DMS114 treated with DMSO at 0.1 percent for 48 hours (cell line): ENCODE measurements at regions not wholly inside any gene's neighbourhood (a gene's known extent, or its start where the extent isn't known, plus 50 kb on each side); places are given as distances from the start of the nearest gene placed in this dataset.

Experiments
- DNase-seq: peaks from one replicate; lab custom pipeline; 2025; ENCODE audit not compliant: unreplicated experiment; lab: John Stamatoyannopoulos, UW

DNA sequence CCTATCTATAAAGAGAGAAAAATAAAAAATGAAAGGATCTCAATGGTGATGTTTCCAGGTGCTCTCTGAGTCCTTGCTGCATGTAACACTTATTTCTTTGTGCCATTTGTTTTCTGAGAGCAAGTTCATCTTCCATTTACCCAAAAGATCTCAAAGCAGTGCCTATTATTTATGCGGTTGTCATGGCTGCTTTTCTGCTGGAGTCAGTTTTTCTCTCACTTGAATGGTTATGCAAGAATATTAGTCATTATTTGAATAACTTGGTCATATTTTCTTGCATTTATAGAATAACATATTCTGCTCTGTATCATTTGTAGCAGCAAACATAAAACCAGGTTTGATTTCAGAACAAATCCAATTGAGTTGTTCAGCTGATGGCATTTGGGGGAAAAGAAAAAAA lies 141.8 kb upstream of the G2E3 start:
- DNase-seq: no peak

DNA sequence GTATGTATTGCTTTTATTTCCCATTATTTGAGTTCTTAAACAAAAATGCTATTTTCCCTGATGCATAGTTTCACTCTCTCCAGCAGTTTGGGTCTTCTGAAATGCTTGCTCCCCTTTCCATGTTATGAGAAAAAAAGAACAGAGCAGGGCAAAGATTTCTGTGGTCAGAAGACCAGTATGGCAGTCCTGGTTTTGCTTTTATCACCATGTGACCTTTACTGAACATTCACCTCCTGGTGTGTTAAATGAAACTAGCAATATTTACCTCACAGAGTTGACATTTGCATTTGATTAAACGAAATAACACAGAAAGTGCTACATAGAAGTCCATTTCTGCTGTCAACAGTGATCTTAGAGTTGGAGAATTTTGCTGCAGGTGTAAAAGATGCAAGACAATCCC lies 141.0 kb upstream of the G2E3 start:
- no peak for DNase-seq

- DNase-seq: no peak
These were observed 139.9 kb upstream of the G2E3 start for GRCh38 chr14:30419037-30419436.

- no peak for DNase-seq
These were observed 138.4 kb upstream of the G2E3 start for GRCh38 chr14:30420515-30420914.

DNA sequence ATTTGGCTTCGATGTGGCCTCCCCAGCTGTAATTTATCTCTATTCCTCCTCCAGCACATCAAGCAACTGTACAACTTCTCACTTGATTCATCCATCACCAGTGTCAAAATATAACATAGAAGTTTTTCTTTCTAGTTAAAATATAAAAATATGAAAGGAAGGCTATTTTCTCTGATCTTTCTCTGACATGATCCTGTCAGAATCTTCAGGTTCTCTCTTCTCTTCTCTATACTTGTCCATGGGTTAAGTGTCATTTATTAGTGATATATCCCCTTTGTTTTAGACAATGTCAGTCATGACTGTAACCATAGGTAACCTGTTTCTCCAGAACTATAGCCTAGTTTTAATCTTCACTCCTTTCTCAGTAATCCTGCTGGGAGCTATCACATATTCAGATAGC lies 132.5 kb upstream of the G2E3 start:
- DNase-seq: no peak

GRCh38 chr14:30427401-30427800 lies 131.6 kb upstream of the G2E3 start:
- DNase-seq: no peak

DNA sequence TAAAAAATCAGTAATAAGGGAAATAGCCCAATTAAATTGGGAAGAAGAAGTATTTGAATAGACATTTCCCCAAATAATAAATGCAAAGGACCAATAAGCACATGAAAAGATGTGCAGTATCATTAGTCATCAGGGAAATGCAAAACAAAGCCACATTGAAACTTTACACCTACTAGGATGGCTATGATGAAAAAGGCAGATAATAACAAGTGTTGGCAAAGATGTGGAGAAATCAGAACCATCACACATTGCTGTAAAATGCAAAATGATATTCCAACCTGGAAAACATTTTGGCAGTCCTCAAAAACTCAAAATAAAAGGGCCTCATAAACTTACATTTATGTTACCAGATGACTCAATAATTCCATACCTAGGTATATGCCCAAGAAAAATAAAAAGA lies 131.1 kb upstream of the G2E3 start:
- DNase-seq: no peak

DNA sequence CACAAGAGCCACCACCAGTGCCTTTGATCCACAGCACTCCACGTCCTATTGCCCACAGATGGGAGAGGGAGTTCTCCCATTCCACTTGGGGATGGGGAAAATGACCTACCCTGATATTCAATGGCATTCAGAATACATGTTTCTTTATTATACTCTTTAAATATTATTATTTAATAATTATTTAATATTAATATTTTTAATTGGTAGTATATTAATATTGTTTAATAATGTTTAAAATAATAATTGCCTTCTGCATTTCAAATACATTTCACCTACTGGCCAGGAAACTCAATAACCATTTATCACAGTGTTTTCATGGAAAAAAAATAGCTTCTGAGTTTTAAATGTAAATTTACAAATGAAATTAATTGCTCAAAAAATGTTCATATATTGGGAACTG lies 127.4 kb upstream of the G2E3 start:
- no peak for DNase-seq

DNA sequence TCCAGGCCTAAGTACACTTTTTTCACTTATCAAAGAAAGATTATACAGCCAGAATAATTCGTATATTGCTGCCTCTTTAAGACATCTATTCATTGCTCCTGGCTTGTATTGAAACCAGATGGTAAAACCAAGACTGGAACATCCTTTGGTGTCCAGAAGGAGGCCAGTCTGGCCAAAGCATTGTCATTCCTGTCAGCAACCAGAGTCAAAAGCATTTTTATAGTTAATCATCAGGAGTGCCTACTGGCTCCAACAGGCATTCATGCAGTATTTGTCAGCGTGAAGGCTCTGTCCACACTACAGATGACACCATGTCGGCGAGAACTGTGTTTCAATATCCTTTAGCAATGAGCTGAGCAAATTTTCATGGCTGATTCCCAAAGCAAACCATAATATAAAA lies 118.0 kb upstream of the G2E3 start:
- no peak for DNase-seq

- DNase-seq: peak; percentile 42
These were observed 115.5 kb upstream of the G2E3 start for GRCh38 chr14:30443368-30444007.

- DNase-seq: no peak
These were observed 114.5 kb upstream of the G2E3 start for GRCh38 chr14:30444451-30444850.

- no peak for DNase-seq
These were observed 113.8 kb upstream of the G2E3 start for GRCh38 chr14:30445011-30445793.

DNA sequence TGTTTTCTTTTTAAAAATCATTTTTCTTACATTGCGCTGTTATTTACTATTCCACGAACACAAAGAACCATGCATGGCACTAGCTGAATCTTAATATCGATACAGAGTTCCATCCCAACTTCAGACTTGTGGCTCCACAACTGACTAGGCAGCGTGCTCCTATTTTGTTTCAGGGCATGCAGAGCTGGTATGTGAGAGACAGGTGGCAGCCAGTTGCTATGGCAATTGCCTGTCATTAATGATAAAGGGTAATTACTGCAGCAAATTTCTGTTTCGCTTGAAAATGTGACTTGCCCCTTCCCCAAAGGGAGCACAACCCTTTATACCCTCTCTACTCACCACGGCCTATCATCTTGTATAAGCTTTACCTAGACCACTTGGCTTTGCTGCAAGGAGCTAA lies 113.1 kb upstream of the G2E3 start:
- no peak for DNase-seq

GRCh38 chr14:30450631-30451545 lies 108.1 kb upstream of the G2E3 start:
- DNase-seq: no peak

- DNase-seq: no peak
These were observed 102.7 kb upstream of the G2E3 start for GRCh38 chr14:30456296-30456695.

GRCh38 chr14:30462358-30462757 lies 96.6 kb upstream of the G2E3 start:
- DNase-seq: no peak

GRCh38 chr14:30464481-30464880 lies 94.5 kb upstream of the G2E3 start:
- no peak for DNase-seq

GRCh38 chr14:30468354-30468753 lies 90.6 kb upstream of the G2E3 start:
- no peak for DNase-seq

- no peak for DNase-seq
These were observed 87.0 kb upstream of the G2E3 start for GRCh38 chr14:30471980-30472379.

GRCh38 chr14:30473846-30474696 lies 84.9 kb upstream of the G2E3 start:
- DNase-seq: peak; percentile 7

GRCh38 chr14:30482276-30482675 lies 76.7 kb upstream of the G2E3 start:
- DNase-seq: no peak
